IMR-90 (cell line): ENCODE measurements at regions not wholly inside any gene's neighbourhood (a gene's known extent, or its start where the extent isn't known, plus 50 kb on each side); places are given as distances from the start of the nearest gene placed in this dataset.

Experiments used
- BHLHE40 ChIP-seq: fragments of 150-350 bp; IDR thresholded peaks from 2 replicates; pipeline ENCODE4 v1.6.1; 2016; ENCODE audit warnings: mild to moderate bottlenecking, low read depth, low read length
- CEBPB ChIP-seq: IDR thresholded peaks from 2 replicates; pipeline ENCODE4 v1.6.1; 2012; ENCODE audit warnings: low read depth, low read length, improper control_type of control experiment
- FOS ChIP-seq: fragments of 150-350 bp; IDR thresholded peaks from 2 replicates; pipeline ENCODE4 v1.6.1; 2016; ENCODE audit warnings: low read depth, low read length
- MXI1 ChIP-seq: IDR thresholded peaks from 2 replicates; pipeline ENCODE4 v1.6.1; 2012; ENCODE audit warnings: low read depth, mild to moderate bottlenecking, low read length, moderate library complexity, borderline replicate concordance
- NFE2L2 ChIP-seq: fragments of 150-350 bp; IDR thresholded peaks from 2 replicates; pipeline ENCODE4 v1.6.1; 2016; ENCODE audit warnings: low read depth, mild to moderate bottlenecking, low read length
- POLR2A ChIP-seq: IDR thresholded peaks from 2 replicates; pipeline ENCODE4 v1.6.1; 2012; ENCODE audit warnings: mild to moderate bottlenecking, low read depth, low read length
- RCOR1 ChIP-seq: IDR thresholded peaks from 2 replicates; pipeline ENCODE4 v1.6.1; 2012; ENCODE audit warnings: mild to moderate bottlenecking, low read length, improper control_type of control experiment; ENCODE audit not compliant: insufficient replicate concordance
- TF ChIP-seq, protein P1 (sequence below): fragments of 150-350 bp; IDR thresholded peaks from 2 replicates; pipeline ENCODE4 v1.6.1; 2016; ENCODE audit warnings: low read depth, mild to moderate bottlenecking, low read length, moderate library complexity, borderline replicate concordance
- TF ChIP-seq, protein P2 (sequence below): conservative IDR thresholded peaks from 2 replicates; pipeline ENCODE4 v1.5.1; 2012; ENCODE audit warnings: mild to moderate bottlenecking, low read depth, low read length, improper control_type of control experiment
- TF ChIP-seq, protein P3 (sequence below): fragments of 150-350 bp; IDR thresholded peaks from 2 replicates; pipeline ENCODE4 v1.6.1; 2017; ENCODE audit warnings: mild to moderate bottlenecking, antibody characterized with exemption, low read length, low read depth

DNA sequence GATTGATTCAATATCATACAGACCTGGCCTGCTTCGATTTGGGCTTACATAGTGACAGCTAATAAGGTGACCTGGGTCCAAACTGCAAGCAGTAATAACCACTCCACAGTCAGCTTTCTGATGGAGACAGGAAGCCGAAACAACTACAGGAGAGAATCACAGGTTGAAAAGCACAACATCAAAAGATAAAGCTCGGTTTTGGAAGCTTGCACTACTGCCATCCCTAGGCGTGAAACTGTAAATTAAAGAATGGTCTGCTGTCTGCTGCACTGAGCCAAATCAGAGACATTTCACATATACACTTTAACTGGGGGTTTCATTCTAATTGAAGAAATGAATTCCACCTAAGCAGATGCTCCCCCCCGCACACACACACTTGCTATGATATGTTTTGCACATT, 116.3 kb downstream of the DHX15 start:
- TF ChIP-seq, protein P1, sequence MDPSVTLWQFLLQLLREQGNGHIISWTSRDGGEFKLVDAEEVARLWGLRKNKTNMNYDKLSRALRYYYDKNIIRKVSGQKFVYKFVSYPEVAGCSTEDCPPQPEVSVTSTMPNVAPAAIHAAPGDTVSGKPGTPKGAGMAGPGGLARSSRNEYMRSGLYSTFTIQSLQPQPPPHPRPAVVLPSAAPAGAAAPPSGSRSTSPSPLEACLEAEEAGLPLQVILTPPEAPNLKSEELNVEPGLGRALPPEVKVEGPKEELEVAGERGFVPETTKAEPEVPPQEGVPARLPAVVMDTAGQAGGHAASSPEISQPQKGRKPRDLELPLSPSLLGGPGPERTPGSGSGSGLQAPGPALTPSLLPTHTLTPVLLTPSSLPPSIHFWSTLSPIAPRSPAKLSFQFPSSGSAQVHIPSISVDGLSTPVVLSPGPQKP: no peak
- TF ChIP-seq, protein P2, sequence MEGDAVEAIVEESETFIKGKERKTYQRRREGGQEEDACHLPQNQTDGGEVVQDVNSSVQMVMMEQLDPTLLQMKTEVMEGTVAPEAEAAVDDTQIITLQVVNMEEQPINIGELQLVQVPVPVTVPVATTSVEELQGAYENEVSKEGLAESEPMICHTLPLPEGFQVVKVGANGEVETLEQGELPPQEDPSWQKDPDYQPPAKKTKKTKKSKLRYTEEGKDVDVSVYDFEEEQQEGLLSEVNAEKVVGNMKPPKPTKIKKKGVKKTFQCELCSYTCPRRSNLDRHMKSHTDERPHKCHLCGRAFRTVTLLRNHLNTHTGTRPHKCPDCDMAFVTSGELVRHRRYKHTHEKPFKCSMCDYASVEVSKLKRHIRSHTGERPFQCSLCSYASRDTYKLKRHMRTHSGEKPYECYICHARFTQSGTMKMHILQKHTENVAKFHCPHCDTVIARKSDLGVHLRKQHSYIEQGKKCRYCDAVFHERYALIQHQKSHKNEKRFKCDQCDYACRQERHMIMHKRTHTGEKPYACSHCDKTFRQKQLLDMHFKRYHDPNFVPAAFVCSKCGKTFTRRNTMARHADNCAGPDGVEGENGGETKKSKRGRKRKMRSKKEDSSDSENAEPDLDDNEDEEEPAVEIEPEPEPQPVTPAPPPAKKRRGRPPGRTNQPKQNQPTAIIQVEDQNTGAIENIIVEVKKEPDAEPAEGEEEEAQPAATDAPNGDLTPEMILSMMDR: no peak
- no peak for TF ChIP-seq NFE2L2
- TF ChIP-seq POLR2A: no peak
- TF ChIP-seq, protein P3, sequence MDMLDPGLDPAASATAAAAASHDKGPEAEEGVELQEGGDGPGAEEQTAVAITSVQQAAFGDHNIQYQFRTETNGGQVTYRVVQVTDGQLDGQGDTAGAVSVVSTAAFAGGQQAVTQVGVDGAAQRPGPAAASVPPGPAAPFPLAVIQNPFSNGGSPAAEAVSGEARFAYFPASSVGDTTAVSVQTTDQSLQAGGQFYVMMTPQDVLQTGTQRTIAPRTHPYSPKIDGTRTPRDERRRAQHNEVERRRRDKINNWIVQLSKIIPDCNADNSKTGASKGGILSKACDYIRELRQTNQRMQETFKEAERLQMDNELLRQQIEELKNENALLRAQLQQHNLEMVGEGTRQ: no peak
- TF ChIP-seq FOS: no peak
- TF ChIP-seq RCOR1: no peak
- TF ChIP-seq CEBPB: no peak
- TF ChIP-seq BHLHE40: no peak
- no peak for TF ChIP-seq MXI1
